HG03558 (cell line): ENCODE measurements at regions not wholly inside any gene's neighbourhood (a gene's known extent, or its start where the extent isn't known, plus 50 kb on each side); places are given as distances from the start of the nearest gene placed in this dataset.
"Not testable (repeated sequence)": the region's sequence is repeated elsewhere in the genome, so short reads cannot be mapped to it uniquely, and the experiment has no call there.

Experiments used
- ATAC-seq: cut with Tn5 transposase; IDR thresholded peaks from one replicate; pipeline ENCODE4 v1.9.1; 2021; ENCODE audit warnings: moderate number of reproducible peaks; ENCODE audit not compliant: unreplicated experiment; ENCODE audit errors: extremely low read depth

GRCh38 chr5:28810751-28811136 is 1772.4 kb upstream of the CDH9 start:
- ATAC-seq, result no peak

DNA sequence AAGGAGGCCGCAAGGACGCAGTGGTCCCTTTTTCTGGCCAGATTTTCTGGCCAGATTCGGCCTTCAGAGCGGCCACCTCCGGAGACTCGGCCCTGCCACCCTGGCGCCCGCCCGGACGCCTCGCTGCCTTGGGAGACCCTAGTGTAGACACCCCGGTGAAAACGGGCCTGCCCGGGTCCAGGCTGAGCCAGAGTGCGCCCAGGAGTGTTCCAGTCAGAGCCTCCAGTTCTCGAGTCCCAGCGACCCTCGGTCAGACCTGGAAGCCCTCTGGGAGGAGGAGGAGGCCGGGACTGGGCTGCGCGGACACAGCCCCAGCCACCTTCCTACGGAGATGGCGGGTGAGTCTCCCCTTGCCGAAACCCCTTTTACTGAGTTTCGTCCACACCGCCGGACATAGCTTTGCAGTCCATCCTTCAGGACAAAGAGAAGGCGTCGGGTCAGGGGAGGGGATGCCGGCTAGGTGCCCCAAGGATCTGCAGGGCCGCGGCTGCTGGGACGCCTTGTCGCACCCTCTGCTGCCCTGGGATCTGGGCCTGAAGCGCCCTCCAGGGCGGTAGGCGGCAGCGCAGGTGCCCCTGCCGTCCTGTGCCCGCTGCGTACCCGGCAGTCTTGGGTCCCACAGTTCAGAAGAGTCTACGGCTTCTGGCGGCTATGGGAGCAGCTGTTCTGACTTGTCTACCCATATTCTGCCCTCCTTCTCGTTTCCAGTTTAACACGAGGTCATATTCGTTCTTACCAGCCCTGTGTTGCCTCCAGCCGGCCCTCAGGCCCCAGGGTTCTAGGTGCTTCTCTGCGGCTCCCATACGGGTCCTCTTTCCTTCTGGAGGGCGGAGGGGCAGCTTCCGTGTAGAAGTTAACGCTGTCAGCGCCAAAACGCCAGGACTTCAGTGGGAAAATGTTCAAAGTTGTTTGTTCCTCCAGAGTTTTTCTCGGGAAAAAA is 1771.7 kb upstream of the CDH9 start:
- no peak for ATAC-seq

DNA sequence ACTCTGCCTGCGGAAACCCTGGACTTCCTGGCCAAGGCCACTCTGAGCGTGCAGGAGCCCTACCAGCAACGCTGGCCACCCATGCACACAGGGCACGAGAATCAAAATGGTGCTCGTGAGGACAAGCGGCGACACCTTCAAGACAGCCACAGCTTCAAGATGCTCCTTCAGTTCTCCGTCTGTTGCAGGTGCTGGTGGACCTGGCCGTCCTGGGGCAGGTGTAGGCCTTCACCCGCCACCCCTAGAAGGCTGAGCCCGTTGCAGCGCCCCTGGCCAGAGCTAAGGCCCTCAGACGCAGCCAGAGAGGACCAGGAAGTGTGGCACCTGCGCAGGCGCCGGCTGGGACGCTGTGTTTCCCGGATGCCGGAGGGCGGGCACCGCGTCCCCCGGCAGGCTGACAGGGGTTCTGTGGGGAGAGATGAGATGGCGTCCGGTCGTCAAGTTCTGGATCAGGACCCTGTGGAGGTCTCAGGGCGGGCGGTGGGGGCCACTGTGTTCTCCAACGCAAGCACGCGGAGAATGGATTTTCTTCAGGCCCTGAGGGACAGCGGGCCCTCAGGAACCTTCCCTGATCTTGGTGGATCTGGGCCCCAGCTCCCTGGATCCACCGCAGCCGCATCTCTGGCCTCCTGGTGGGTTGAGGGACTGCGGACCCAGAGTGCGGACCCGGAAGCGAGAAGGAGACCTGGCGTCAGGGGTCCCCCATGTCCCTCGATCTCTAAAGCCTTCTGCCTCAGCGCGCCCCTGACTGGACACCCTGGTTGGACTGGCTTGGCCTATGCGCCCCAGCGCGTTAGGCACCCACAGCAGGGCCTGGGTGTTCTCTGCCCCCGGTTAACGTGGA is 1770.8 kb upstream of the CDH9 start:
- no peak for ATAC-seq

- no peak for ATAC-seq
These were observed 1768.9 kb upstream of the CDH9 start for GRCh38 chr5:28807195-28807729.

DNA sequence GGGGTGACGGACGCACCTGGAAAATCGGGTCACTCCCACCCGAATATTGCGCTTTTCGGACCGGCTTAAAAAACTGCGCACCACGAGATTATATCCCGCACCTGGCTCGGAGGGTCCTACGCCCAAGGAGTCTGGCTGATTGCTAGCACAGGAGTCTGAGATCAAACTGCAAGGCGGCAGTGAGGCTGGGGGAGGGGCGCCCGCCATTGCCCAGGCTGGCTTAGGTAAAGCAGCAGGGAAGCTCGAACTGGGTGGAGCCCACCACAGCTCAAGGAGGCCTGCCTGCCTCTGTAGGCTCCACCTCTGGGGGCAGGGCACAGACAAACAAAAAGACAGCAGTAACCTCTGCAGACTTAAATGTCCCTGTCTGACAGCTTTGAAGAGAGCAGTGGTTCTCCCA is 1760.6 kb upstream of the CDH9 start:
- not testable (repeated sequence) for ATAC-seq

DNA sequence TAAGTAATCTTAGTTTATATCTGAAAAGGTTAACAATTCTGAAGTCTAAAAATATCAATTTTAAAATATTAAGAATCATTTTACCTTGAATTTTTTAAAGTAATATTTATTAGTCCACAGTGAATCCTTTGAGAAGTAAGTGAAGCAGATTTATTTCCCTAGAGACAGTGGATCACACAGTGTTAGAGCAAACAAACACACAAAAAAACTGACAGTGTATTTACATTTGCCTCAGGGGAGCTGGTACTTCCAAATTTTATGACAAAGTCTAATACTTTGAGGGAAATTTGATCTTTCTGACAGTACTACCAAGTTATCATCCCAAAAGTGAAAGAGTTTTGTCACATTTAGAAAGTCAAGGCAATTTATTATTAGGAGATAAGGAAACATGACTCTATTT is 1750.6 kb upstream of the CDH9 start:
- no peak for ATAC-seq

GRCh38 chr5:28780083-28780692 is 1741.8 kb upstream of the CDH9 start:
- no peak for ATAC-seq

GRCh38 chr5:28779161-28779754 is 1740.9 kb upstream of the CDH9 start:
- ATAC-seq, result no peak

DNA sequence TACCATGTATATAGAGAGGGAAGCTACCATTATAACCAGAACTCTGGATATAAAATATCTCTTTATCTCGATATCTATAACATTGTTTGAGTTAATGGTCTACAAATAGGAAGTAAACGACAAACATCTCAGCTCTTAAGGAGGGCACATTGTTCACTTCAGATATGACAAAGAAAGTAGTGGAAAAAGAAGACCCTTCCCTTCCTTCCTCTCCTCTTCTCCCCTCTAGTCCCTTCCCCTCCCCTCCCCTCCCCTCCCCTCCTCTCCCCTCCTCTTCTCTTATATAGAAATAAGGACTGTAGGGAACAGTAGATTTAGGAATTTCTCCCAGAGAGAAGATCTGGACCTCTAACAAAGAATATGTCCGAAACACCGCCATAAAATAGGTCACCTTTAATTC is 1731.9 kb upstream of the CDH9 start:
- ATAC-seq, result no peak

- no peak for ATAC-seq
These were observed 1728.3 kb upstream of the CDH9 start for GRCh38 chr5:28766565-28767158.

DNA sequence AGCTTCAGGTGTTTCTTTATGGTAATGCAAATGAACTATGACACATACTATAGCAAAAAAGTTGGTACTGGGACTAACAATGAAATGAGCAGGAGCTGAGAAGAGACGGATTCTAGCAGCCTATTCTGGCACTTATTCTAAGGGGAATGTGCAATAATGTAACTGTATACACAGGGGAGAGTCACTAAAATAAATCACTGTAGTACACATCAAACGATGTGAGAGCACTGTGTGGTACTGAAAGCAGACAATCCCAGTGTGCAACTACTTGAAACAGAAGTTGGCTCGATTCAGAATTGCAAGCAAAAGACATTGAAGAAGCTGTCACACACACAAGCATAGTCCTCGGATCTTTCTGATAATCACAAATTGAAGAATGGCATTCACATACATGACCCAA is 1713.0 kb upstream of the CDH9 start:
- no peak for ATAC-seq

- no peak for ATAC-seq
These were observed 1711.9 kb upstream of the CDH9 start for GRCh38 chr5:28750251-28750650.

GRCh38 chr5:28748446-28748845 is 1710.1 kb upstream of the CDH9 start:
- ATAC-seq, result no peak

GRCh38 chr5:28743716-28744110 is 1705.3 kb upstream of the CDH9 start:
- ATAC-seq, result no peak

DNA sequence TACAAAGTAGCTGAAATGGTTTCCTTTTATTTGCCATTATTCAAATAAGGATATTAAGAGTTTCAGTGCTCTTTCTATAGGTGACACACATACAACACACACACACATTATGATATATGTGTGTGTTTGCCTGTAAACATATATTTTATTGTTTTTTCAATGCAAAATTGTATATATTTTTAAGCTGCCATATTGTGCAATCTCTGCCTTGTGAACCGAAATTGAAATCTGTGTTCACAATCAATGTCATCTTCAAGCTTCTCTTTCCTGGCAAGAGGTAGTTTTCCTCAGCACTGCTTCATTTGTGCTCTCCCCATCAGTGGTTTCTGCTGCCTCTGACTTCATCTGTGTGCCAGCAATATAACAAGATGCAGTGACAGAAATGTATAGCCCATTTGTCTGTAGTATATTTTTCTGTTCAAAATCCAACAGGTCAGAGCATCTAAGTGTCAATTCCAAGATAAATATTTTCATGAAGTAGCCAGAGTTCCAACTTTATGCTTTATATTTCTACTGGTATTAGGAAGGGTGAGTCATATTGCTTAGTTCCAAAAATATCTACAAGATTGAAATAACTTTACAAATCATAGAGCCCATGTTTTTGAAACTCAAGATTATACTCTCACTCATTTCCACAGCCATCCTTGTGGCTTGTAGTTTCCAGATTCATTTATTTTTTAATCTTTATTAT is 1704.8 kb upstream of the CDH9 start:
- no peak for ATAC-seq

DNA sequence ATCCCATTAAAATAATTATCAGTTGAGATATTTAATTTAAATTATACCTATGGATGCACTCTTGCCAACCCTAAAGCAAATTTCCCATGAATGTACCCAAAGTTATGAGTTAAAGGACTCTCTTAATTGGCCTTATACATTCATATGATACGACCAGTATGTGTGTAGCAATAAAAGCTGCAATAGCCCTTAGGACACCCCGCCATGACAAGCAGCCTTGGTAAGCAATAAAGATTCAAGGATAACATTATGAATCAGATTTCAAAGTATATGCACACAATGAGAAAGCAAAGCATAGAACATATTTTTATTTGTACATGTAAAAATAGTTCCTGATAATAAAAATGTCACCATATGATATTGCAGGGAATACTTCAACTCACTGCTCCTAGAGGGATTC is 1699.3 kb upstream of the CDH9 start:
- ATAC-seq, result no peak

DNA sequence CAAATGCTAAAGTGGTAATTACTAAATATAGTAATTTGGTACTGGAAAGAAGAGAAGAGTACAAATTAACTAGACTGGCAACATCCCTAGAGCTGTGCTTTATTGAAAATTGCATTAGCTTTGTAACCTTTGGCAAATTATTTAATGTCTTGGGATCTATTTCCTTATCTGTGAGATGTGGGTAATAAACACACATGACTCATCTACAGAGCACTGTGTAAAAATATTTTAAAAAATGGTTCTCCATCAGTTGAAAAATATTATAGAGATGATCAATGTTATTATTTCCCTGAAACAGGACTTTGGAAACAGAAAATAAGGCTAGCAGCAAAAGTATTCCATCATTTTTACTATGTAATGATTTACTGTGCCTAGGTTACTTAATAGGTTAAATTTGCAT is 1698.8 kb upstream of the CDH9 start:
- ATAC-seq, result no peak

DNA sequence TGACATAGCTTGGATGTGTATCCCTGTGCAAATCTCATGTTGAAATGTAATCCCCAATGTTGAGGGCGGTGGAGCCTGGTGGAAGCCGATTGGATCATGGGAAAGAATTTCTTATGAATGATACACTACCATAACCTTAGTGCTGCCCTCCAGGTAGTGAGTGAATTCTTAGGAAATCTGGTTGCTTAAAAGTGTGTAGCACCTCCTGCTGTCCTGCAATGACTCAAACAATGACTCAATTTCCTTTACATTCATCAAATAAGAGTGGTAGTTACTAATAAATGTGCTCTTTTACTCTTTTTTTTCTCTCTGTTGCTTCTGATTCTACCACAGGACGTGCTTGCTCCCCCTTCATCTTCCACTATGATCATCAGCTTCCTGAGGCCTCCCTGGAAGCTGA is 1696.0 kb upstream of the CDH9 start:
- ATAC-seq, result no peak

GRCh38 chr5:28729067-28729466 is 1690.7 kb upstream of the CDH9 start:
- ATAC-seq, result no peak
